ENCODE measurements at regions not wholly inside any gene's neighbourhood (a gene's known extent, or its start where the extent isn't known, plus 50 kb on each side); places are given as distances from the start of the nearest gene placed in this dataset.

DNA sequence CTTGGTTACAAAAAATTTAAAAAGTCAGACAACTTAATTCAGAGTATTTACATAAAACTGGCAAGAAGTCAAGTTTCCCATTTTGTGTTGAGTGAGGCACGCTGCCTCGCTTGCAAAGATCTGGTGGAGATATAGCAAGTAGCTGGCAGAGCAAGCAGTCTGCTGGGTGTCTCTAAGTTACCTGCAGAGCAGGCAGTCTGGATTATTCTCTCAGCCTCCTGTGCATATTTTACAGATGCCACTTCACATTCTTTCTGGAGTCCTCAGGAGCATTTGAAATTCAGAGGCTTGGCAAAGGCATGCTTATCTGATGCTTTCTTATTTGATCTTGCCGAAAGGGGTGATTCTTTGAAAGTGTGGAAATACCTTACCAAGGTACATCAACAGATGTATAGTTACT is 640.4 kb upstream of the ADGRL4 start:
- no peak for DNase-seq (ENCODE audit: low read depth in 1 of 2, low spot score in 1 of 2)
- Histone ChIP-seq H3K4me3 (replicated peaks; ENCODE audit: insufficient read depth, low read length) (no peak overlapping the region), H3K27me3 (ENCODE audit: insufficient read depth, poor library complexity, severe bottlenecking) (no peaks in the 10 kb centered on the region), H3K27ac (replicated peaks) (no peak overlapping the region)
- TF ChIP-seq POLR2AphosphoS5 (IDR thresholded peaks at IDR 0.05; ENCODE audit: low read depth) = no peak
- TF ChIP-seq, protein P1, sequence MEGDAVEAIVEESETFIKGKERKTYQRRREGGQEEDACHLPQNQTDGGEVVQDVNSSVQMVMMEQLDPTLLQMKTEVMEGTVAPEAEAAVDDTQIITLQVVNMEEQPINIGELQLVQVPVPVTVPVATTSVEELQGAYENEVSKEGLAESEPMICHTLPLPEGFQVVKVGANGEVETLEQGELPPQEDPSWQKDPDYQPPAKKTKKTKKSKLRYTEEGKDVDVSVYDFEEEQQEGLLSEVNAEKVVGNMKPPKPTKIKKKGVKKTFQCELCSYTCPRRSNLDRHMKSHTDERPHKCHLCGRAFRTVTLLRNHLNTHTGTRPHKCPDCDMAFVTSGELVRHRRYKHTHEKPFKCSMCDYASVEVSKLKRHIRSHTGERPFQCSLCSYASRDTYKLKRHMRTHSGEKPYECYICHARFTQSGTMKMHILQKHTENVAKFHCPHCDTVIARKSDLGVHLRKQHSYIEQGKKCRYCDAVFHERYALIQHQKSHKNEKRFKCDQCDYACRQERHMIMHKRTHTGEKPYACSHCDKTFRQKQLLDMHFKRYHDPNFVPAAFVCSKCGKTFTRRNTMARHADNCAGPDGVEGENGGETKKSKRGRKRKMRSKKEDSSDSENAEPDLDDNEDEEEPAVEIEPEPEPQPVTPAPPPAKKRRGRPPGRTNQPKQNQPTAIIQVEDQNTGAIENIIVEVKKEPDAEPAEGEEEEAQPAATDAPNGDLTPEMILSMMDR (IDR thresholded peaks at IDR 0.05; ENCODE audit: insufficient read depth, low read length) = no peak
- no peak for TF ChIP-seq SPI1 (IDR thresholded peaks at IDR 0.05; ENCODE audit: borderline replicate concordance, low read depth)
- TF ChIP-seq GABPA (IDR thresholded peaks at IDR 0.05; ENCODE audit: low read depth) = no peak
- TF ChIP-seq, protein P2, sequence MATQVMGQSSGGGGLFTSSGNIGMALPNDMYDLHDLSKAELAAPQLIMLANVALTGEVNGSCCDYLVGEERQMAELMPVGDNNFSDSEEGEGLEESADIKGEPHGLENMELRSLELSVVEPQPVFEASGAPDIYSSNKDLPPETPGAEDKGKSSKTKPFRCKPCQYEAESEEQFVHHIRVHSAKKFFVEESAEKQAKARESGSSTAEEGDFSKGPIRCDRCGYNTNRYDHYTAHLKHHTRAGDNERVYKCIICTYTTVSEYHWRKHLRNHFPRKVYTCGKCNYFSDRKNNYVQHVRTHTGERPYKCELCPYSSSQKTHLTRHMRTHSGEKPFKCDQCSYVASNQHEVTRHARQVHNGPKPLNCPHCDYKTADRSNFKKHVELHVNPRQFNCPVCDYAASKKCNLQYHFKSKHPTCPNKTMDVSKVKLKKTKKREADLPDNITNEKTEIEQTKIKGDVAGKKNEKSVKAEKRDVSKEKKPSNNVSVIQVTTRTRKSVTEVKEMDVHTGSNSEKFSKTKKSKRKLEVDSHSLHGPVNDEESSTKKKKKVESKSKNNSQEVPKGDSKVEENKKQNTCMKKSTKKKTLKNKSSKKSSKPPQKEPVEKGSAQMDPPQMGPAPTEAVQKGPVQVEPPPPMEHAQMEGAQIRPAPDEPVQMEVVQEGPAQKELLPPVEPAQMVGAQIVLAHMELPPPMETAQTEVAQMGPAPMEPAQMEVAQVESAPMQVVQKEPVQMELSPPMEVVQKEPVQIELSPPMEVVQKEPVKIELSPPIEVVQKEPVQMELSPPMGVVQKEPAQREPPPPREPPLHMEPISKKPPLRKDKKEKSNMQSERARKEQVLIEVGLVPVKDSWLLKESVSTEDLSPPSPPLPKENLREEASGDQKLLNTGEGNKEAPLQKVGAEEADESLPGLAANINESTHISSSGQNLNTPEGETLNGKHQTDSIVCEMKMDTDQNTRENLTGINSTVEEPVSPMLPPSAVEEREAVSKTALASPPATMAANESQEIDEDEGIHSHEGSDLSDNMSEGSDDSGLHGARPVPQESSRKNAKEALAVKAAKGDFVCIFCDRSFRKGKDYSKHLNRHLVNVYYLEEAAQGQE (IDR thresholded peaks at IDR 0.05; ENCODE audit: insufficient replicate concordance, low read depth) = no peak

DNA sequence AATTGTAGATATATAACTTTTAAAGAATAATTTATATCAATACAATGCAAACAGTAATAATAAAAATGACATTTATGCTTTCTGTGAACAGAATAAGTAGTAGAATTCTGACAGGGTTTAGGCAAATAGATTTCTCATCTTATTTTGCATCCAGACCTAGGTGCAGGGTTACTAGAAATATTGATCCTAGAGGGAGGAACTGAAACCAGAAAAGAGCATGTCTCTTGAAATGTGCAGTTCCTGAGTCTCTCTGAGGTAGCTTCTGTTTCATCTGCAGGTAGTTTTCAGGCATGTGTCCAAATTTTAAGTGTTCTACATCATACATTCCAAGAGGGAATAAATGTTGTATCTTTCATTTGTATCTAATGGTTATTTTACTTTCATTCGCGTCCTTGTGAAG is 631.9 kb upstream of the ADGRL4 start:
- Histone ChIP-seq H3K4me3 (replicated peaks; ENCODE audit: insufficient read depth, low read length) (no peak overlapping the region), H3K27ac (replicated peaks) (no peak overlapping the region), H3K27me3 (ENCODE audit: insufficient read depth, poor library complexity, severe bottlenecking) (no peaks in the 10 kb centered on the region)
- TF ChIP-seq, protein P2 (IDR thresholded peaks at IDR 0.05; ENCODE audit: insufficient replicate concordance, low read depth) = no peak
- TF ChIP-seq, protein P1 (IDR thresholded peaks at IDR 0.05; ENCODE audit: insufficient read depth, low read length) = no peak
- no peak for TF ChIP-seq GABPA (IDR thresholded peaks at IDR 0.05; ENCODE audit: low read depth)
- no peak for TF ChIP-seq POLR2AphosphoS5 (IDR thresholded peaks at IDR 0.05; ENCODE audit: low read depth)
- no peak for TF ChIP-seq SPI1 (IDR thresholded peaks at IDR 0.05; ENCODE audit: borderline replicate concordance, low read depth)
- no peak for DNase-seq (ENCODE audit: low read depth in 1 of 2, low spot score in 1 of 2)

DNA sequence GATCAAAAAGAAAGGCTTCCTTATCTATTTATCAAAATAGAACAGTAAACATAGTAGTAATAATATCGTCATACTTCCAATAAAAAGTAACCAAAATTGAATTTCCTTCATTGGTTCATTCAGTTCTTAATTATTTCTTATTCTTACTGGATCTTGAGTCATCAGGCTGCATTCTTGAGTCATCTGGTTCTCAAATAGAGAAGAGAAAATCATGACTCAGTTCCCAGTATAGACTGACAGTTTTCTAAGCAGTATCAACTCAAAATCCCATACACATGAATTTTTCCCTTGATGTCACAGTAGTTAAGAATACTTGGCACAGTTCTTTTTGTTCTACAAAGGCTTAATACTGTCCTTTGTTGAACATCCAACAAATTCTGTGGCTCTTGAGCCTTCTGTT is 626.9 kb upstream of the ADGRL4 start:
- Histone ChIP-seq H3K27me3 (ENCODE audit: insufficient read depth, poor library complexity, severe bottlenecking) (no peaks in the 10 kb centered on the region), H3K27ac (replicated peaks) (no peak overlapping the region), H3K4me3 (replicated peaks; ENCODE audit: insufficient read depth, low read length) (no peak overlapping the region)
- no peak for DNase-seq (ENCODE audit: low read depth in 1 of 2, low spot score in 1 of 2)
- TF ChIP-seq, protein P2 (IDR thresholded peaks at IDR 0.05; ENCODE audit: insufficient replicate concordance, low read depth) = no peak
- TF ChIP-seq POLR2AphosphoS5 (IDR thresholded peaks at IDR 0.05; ENCODE audit: low read depth) = no peak
- no peak for TF ChIP-seq SPI1 (IDR thresholded peaks at IDR 0.05; ENCODE audit: borderline replicate concordance, low read depth)
- TF ChIP-seq GABPA (IDR thresholded peaks at IDR 0.05; ENCODE audit: low read depth) = no peak
- TF ChIP-seq, protein P1 (IDR thresholded peaks at IDR 0.05; ENCODE audit: insufficient read depth, low read length) = no peak
